ENCODE measurements at regions not wholly inside any gene's neighbourhood (a gene's known extent, or its start where the extent isn't known, plus 50 kb on each side); places are given as distances from the start of the nearest gene placed in this dataset.

- TF ChIP-seq EZH2phosphoT487 (IDR thresholded peaks at IDR 0.05; ENCODE audit: borderline replicate concordance, low read length) (no peak), EZH2 (IDR thresholded peaks at IDR 0.05; ENCODE audit: low read length, unreplicated experiment) (no peak)
Measured at GRCh38 chr16:65601781-65602180, 479.9 kb upstream of the CDH11 start.
